Mucosa of rectum (tissue), 2 donors: ENCODE measurements at regions not wholly inside any gene's neighbourhood (a gene's known extent, or its start where the extent isn't known, plus 50 kb on each side); places are given as distances from the start of the nearest gene placed in this dataset.
"Not testable (repeated sequence)": the region's sequence is repeated elsewhere in the genome, so short reads cannot be mapped to it uniquely, and the experiment has no call there.

Experiments
- H3K27ac ChIP-seq, 2 donors: one replicate each; pipeline ENCODE4 v1.7.0; 2013; ENCODE audit warnings: inconsistent platforms in 2 of 2, low read depth in 2 of 2, low read length in 2 of 2
- H3K27me3 ChIP-seq, 2 donors: one replicate each; pipeline ENCODE4 v1.7.0; 2013; ENCODE audit warnings: low read length in 2 of 2; ENCODE audit not compliant: control insufficient read depth in 2 of 2, insufficient read depth in 2 of 2
- H3K36me3 ChIP-seq, 2 donors: one replicate each; pipeline ENCODE4 v1.7.0; 2013; ENCODE audit warnings: low read length in 2 of 2; ENCODE audit not compliant: control insufficient read depth in 2 of 2, insufficient read depth in 2 of 2
- H3K4me1 ChIP-seq, 2 donors: one replicate each; pipeline ENCODE4 v1.7.0; 2013; ENCODE audit warnings: low read length in 2 of 2, mild to moderate bottlenecking in 1 of 2; ENCODE audit not compliant: control insufficient read depth in 2 of 2, insufficient read depth in 2 of 2
- H3K4me3 ChIP-seq, 2 donors: one replicate each; pipeline ENCODE4 v1.7.0; 2013; ENCODE audit warnings: low read length in 2 of 2
- H3K9ac ChIP-seq, 2 donors: one replicate each; pipeline ENCODE4 v1.7.0; 2013; ENCODE audit warnings: low read length in 2 of 2, low read depth in 1 of 2, mild to moderate bottlenecking in 1 of 2
- H3K9me3 ChIP-seq, 2 donors: one replicate each; pipeline ENCODE4 v1.7.0; 2013; ENCODE audit warnings: low read length in 2 of 2; ENCODE audit not compliant: control insufficient read depth in 2 of 2
- donor health status: healthy.
- donor health status: Normal muscosa, but diverticular disease.

DNA sequence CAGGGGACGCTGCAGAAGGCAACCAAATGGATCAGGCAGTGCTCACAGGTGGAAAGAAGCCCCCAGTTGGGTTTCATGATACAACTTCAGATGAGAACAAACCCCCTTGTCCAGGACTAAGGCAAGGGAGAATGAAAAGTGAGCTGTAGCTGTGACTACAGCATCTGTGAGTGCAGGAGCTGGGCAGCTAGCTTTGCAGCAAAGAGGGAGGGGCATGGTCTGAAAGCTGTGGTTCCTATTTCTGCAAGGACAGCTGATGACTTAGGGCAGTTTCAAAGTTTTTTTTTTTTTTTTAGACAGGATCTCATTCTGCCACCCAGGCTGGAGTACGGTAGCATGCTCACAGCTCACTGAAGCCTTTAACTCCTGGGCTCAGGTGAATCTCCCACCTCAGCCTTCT, 1317.4 kb upstream of the DIAPH2 start:
- Histone ChIP-seq H3K4me3 (no peak overlapping the region), H3K27me3 (no peaks in the 10 kb centered on the region), H3K27ac (no peak overlapping the region), H3K4me1 (no peaks in the 10 kb centered on the region), H3K36me3 (no peaks in the 10 kb centered on the region), H3K9ac (no peak overlapping the region), H3K9me3 (peaks cover 0 to 2% of the 10 kb centered on the region in 2 donors)

DNA sequence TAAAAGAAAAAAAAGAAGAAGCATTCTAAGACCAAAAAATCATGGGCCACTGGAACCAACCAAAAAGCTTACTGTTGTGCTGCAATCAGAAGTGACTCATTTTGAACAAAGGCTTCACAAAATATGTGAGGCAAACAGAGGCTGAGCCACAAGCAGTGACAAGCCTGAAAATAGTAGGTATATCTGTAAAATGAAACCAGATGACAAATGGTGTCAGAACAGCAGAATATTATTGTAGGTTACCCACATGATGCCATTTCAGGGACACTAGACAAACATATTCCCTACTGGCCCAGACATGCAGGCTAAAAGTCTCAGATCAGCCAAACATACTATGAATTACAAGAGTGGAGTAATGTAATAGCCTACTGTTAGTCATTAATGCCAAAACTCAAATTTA, 1301.8 kb upstream of the DIAPH2 start:
- H3K27ac ChIP-seq: no peak overlapping the region
- H3K27me3 ChIP-seq: no peaks in the 10 kb centered on the region
- no peaks in the 10 kb centered on the region for H3K9me3 ChIP-seq
- no peaks in the 10 kb centered on the region for H3K4me1 ChIP-seq
- H3K4me3 ChIP-seq: no peak overlapping the region
- H3K36me3 ChIP-seq: no peaks in the 10 kb centered on the region
- no peak overlapping the region for H3K9ac ChIP-seq

DNA sequence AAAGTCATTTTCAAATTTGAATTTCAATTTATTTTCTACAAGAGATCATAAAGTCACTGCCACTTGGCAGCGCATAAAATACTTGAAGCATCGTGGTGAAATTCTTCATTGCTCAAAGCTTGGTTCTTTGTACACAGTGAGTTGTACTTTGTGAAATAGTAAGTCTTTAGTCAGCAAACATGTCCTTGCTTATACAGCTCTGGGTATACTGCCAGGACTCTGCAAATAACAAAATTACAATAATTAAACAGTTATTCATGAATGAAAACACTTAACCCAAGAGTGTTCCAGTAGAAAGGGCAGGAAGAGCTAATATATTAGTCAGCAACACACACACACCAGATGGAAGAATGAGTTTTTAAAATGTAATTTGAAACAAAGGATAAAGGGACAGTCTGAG, 1300.9 kb upstream of the DIAPH2 start:
- no peaks in the 10 kb centered on the region for H3K9me3 ChIP-seq
- no peak overlapping the region for H3K9ac ChIP-seq
- no peak overlapping the region for H3K4me3 ChIP-seq
- H3K27ac ChIP-seq: no peak overlapping the region
- H3K36me3 ChIP-seq: no peaks in the 10 kb centered on the region
- H3K4me1 ChIP-seq: no peaks in the 10 kb centered on the region
- H3K27me3 ChIP-seq: no peaks in the 10 kb centered on the region

DNA sequence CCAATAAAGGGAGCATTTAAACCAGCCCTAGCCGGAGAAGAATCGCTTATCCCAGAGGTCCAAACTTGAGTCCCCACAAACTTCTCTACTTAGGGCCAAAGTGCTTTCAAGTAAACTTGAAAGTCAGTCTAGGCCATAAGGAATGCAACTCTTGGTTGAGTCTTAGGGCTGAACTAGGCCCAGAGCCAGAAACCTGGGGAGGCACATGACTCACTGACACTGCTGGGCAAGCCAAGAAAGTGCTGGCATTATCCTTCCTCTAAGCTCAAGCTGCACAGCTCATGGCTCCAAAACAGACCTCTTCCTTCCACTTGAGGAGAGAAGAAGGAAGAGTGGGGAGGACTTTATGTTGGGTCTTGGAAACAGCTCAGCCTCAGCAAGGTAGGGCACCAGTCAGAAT, 1257.3 kb upstream of the DIAPH2 start:
- Histone ChIP-seq H3K36me3 (no peaks in the 10 kb centered on the region), H3K9ac (no peak overlapping the region), H3K4me1 (no peaks in the 10 kb centered on the region), H3K27me3 (no peaks in the 10 kb centered on the region), H3K27ac (no peak overlapping the region), H3K4me3 (no peak overlapping the region), H3K9me3 (no peaks in the 10 kb centered on the region)

DNA sequence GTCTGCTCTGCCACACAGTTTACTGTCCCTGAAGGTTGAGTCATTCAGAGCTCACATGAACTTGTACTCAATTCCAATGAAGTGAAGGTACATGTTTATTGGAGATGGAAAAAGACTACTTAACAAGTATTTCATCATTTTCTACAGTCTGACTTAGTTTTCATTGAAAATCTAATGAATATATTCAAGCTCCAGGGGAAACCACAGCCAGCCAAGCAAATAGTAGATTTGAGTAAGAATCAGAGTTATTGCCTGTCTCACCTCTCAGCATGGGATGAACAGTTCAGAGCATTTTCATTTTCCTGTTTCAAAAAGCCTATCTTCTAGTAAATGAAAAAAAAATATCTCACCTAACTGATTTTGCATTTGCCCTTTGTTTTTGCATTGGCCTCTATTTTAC, 1249.4 kb upstream of the DIAPH2 start:
- Histone ChIP-seq H3K27ac (no peak overlapping the region), H3K4me3 (no peak overlapping the region), H3K9ac (no peak overlapping the region), H3K27me3 (no peaks in the 10 kb centered on the region), H3K9me3 (no peaks in the 10 kb centered on the region), H3K4me1 (no peaks in the 10 kb centered on the region), H3K36me3 (no peaks in the 10 kb centered on the region)

DNA sequence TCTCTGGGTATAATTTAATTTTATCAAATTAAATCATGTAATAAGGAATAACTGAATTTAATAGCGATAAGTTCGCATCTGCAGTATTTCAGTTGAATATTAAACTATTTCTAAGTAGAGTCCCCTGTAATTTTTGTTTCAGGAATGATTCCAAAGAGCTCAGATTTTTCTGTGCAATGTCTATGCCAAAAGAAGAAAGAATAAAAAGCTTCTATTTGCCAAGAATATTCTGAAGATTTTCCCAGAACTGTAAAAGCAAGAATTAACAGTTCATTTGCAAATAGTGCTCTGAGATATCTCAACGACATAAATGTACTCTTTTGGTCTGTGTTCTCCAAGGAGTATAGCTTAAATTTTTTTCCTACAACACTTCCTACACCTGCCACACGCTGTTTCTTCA, 1242.8 kb upstream of the DIAPH2 start:
- no peaks in the 10 kb centered on the region for H3K4me1 ChIP-seq
- H3K36me3 ChIP-seq: no peaks in the 10 kb centered on the region
- no peak overlapping the region for H3K9ac ChIP-seq
- H3K27ac ChIP-seq: no peak overlapping the region
- no peaks in the 10 kb centered on the region for H3K9me3 ChIP-seq
- no peaks in the 10 kb centered on the region for H3K27me3 ChIP-seq
- no peak overlapping the region for H3K4me3 ChIP-seq

DNA sequence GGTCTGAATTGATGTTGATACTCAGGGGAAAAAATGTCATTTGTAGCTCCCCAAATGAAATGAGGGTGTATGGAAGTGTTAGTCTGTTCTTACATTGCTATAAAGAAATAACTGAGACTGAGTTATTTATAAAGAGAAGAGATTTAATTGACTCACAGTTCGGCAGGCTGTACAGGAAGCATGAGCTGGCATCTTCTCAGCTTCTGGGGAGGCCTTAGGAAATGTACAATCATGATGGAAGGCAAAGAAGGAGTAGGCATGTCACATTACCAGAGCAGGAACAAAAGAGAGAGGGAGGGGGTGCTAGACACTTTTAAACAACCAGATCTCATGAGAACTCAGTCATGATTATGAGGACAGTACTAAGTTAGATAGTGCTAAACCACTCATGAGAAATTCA, 1199.9 kb upstream of the DIAPH2 start:
- Histone ChIP-seq H3K9ac (no peak overlapping the region), H3K4me1 (no peaks in the 10 kb centered on the region), H3K36me3 (no peaks in the 10 kb centered on the region), H3K4me3 (no peak overlapping the region), H3K27ac (no peak overlapping the region), H3K9me3 (no peaks in the 10 kb centered on the region), H3K27me3 (no peaks in the 10 kb centered on the region)

DNA sequence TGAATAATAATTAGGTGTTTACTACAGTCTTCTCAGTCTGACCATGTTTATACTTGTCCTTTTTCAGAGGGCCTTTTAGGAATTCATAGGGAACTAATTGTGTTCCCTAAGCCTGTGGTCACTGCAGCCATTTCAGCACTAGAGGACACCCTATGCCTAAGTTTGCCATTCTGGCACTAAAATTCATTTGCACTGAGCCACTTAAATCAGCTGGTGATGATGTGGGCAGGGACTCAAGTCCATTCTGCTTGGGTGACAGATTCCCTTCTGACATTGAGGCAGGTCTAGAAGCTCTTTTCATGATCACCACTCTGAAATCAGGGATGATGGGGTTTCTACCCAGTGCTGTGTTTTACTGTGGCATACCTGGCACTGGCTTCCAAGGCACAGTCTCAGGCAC, 1178.9 kb upstream of the DIAPH2 start:
- no peak overlapping the region for H3K27ac ChIP-seq
- H3K4me1 ChIP-seq: no peaks in the 10 kb centered on the region
- H3K4me3 ChIP-seq: no peak overlapping the region
- H3K9me3 ChIP-seq: no peaks in the 10 kb centered on the region
- no peak overlapping the region for H3K9ac ChIP-seq
- no peaks in the 10 kb centered on the region for H3K36me3 ChIP-seq
- H3K27me3 ChIP-seq: no peaks in the 10 kb centered on the region

DNA sequence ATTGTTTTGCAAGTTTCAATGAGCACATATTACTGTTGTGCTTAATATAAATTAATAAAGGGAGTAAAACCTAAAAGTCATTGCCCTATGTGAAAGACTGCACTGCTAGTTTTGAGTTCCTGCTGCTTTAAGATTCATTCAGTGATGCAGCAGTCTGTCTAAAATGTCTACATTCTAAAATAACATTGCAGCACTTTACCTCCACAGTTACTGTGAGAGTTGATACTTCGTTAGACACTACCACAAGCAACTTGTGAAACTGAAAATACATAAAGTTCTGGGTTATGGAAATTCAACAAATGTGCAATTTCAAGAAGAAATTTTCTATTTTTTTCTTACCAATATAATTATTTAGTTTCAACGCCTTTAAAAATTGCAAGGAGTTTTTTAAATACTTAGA, 1175.2 kb upstream of the DIAPH2 start:
- no peak overlapping the region for H3K4me3 ChIP-seq
- no peaks in the 10 kb centered on the region for H3K4me1 ChIP-seq
- no peak overlapping the region for H3K27ac ChIP-seq
- H3K9ac ChIP-seq: no peak overlapping the region
- no peaks in the 10 kb centered on the region for H3K36me3 ChIP-seq
- no peaks in the 10 kb centered on the region for H3K9me3 ChIP-seq
- H3K27me3 ChIP-seq: no peaks in the 10 kb centered on the region

DNA sequence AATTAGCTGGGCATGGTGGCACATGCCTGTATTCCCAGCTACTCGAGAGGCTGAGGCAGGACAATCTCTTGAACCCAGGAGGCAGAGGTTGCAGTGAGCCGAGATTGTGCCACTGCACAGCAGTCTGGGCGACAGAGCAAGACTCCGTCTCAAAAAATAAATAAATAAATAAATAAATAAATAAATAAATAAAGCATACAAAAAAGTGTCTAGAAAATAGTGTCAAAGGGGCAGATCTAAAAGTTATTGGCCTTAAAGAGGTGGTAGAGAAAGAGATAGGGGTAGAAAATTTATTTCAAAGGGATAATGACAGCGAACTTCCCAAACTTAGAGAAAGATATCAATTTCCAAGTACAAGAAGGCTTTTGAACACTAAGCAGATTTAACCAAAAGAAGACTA, 1160.6 kb upstream of the DIAPH2 start:
- not testable (repeated sequence) for H3K9ac ChIP-seq, H3K27ac ChIP-seq, H3K36me3 ChIP-seq, H3K4me3 ChIP-seq, H3K27me3 ChIP-seq, H3K4me1 ChIP-seq, H3K9me3 ChIP-seq

DNA sequence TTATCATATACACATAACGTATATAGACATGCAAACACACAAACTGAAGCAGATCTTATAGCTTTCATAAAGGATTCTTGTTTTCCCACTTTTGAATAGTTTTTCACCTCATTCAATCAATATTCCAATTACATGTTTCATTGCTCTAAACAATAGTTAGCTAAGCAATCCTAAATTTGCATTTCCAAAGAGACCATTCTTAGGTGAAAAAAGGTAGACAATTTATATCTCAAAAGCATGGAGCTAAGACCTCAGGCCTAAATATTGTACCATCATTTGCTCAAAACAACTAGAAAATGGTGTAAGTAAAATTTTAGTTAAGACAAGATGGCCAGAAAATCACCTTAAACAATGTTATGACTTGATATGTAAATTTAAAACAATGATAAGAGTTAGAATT, 1148.5 kb upstream of the DIAPH2 start:
- Histone ChIP-seq H3K27me3 (no peaks in the 10 kb centered on the region), H3K36me3 (no peaks in the 10 kb centered on the region), H3K9ac (no peak overlapping the region), H3K9me3 (no peaks in the 10 kb centered on the region), H3K27ac (no peak overlapping the region), H3K4me1 (no peaks in the 10 kb centered on the region), H3K4me3 (no peak overlapping the region)
